OCI-LY7 (cell line): ENCODE measurements at regions not wholly inside any gene's neighbourhood (a gene's known extent, or its start where the extent isn't known, plus 50 kb on each side); places are given as distances from the start of the nearest gene placed in this dataset.

Source experiments
- BruUV-seq: library from RNA; stranded (reverse); fragments of 400-500 nt; replicated peaks from 2 replicates; lab custom pipeline; 2021; lab: Mats Ljungman, UMichigan
- CTCF ChIA-PET: fragments of 300-600 bp; sonication (Branson Sonifier 250); formaldehyde crosslinking; loops from one replicate; lab custom pipeline; 2022; ENCODE audit warnings: antibody characterized with exemption; ENCODE audit not compliant: unreplicated experiment; lab: Charles Lee
- POLR2A ChIA-PET: fragments of 300-600 bp; sonication (Branson Sonifier 250); formaldehyde crosslinking; loops from one replicate; lab custom pipeline; 2022; ENCODE audit warnings: antibody characterized with exemption; lab: Charles Lee
- DNase-seq: peaks from one replicate; pipeline ENCODE4 v3.0.0-alpha.2; 2015; ENCODE audit warnings: low spot score
- H2AFZ ChIP-seq: fragments of 200-600 bp; sonication (generic), shearing (Covaris generic); 2 replicates; pipeline ENCODE4 v1.6.1; 2014; ENCODE audit warnings: mild to moderate bottlenecking, antibody characterized with exemption, low read length, moderate library complexity
- H3K27ac ChIP-seq: fragments of 200-600 bp; sonication (generic); 2 replicates; pipeline ENCODE4 v1.5.1; 2014; ENCODE audit warnings: mixed run types, low read depth, mild to moderate bottlenecking, moderate library complexity, low read length, inconsistent platforms; ENCODE audit not compliant: poor library complexity, severe bottlenecking
- H3K36me3 ChIP-seq: fragments of 200-600 bp; sonication (generic); 2 replicates; pipeline ENCODE4 v1.6.1; 2014; ENCODE audit warnings: mild to moderate bottlenecking, antibody characterized with exemption, low read length, moderate library complexity, mixed read lengths; ENCODE audit not compliant: insufficient read depth
- H3K4me1 ChIP-seq: fragments of 200-600 bp; sonication (generic); 2 replicates; pipeline ENCODE4 v1.5.1; 2014; ENCODE audit warnings: mild to moderate bottlenecking, low read length; ENCODE audit not compliant: insufficient read depth, poor library complexity, severe bottlenecking
- H3K4me2 ChIP-seq: fragments of 200-600 bp; sonication (generic); 2 replicates; pipeline ENCODE4 v1.6.1; 2014; ENCODE audit warnings: mild to moderate bottlenecking, low read length
- H3K4me3 ChIP-seq: fragments of 200-600 bp; sonication (generic); 2 replicates; pipeline ENCODE4 v1.5.1; 2014; ENCODE audit warnings: mild to moderate bottlenecking, low read depth, low read length; ENCODE audit not compliant: poor library complexity, severe bottlenecking
- H3K79me2 ChIP-seq: fragments of 200-600 bp; sonication (generic); 2 replicates; pipeline ENCODE4 v1.6.1; 2016; ENCODE audit warnings: low read depth, mild to moderate bottlenecking, low read length, moderate library complexity, mixed read lengths; ENCODE audit not compliant: insufficient read depth
- H3K9me2 ChIP-seq: fragments of 200-600 bp; sonication (generic); 2 replicates; pipeline ENCODE4 v1.6.1; 2016; ENCODE audit warnings: mild to moderate bottlenecking, low read length, mixed read lengths; ENCODE audit not compliant: insufficient read depth
- H3K9me3 ChIP-seq: fragments of 200-600 bp; sonication (generic); 2 replicates; pipeline ENCODE4 v1.6.1; 2014; ENCODE audit warnings: mild to moderate bottlenecking, mixed run types, low read length, mixed read lengths
- H4K20me1 ChIP-seq: fragments of 200-600 bp; sonication (generic); 2 replicates; pipeline ENCODE4 v1.6.1; 2014; ENCODE audit warnings: mild to moderate bottlenecking, antibody characterized with exemption, low read length, moderate library complexity, mixed read lengths; ENCODE audit not compliant: insufficient read depth
- EZH2phosphoT487 ChIP-seq: fragments of 200-600 bp; sonication (generic); IDR thresholded peaks from 2 replicates; pipeline ENCODE4 v1.6.1; 2018; ENCODE audit warnings: low read depth, borderline replicate concordance, mild to moderate bottlenecking, mixed run types, antibody characterized with exemption, low read length, moderate library complexity, mixed read lengths
- intact Hi-C: fragments of 100-400 bp; cut with micrococcal nuclease; formaldehyde crosslinking; loops from one replicate; pipeline ENCODE4 v1.10.0; 2022; ENCODE audit not compliant: unreplicated experiment
- TF ChIP-seq, protein P1 (sequence below): fragments of 200-600 bp; sonication (generic); conservative IDR thresholded peaks from 2 replicates; pipeline ENCODE4 v1.5.1; 2014; ENCODE audit warnings: mild to moderate bottlenecking, antibody characterized with exemption, low read length, moderate library complexity, mixed read lengths

DNA sequence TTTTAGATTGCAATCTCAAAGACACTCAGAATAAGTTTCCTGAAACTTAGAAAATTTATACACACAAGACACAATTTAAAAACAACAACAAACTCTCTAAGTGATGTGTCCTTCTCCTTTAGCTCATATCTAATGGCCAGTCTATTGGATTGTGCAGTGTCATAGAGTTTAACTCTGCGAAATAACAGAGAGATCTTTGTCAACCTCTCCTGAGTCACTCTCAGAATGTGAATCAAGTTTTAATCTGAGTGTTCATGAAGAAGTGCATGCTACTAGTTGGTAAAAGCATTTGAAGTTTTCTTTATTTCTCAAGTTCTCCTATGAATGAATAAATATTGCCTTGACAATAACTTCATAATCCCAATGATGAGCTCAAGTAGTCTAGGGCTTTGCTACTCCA, 284.5 kb upstream of the DNAJC19 start:
- H3K79me2 ChIP-seq: no peaks in the 10 kb centered on the region
- BruUV-seq: no TSS peak
- ChIA-PET POLR2A (interaction anchor here (0.6 kb wide), 1 partner anchor 1547 kb away, joined by 7 read pairs; no protein-coding TSS in a partner anchor), CTCF (no interaction called here)
- no peak overlapping the region for H3K4me3 ChIP-seq
- H3K27ac ChIP-seq: no peak overlapping the region
- H3K4me2 ChIP-seq: no peak overlapping the region
- H3K4me1 ChIP-seq: no peaks in the 10 kb centered on the region
- intact Hi-C loops: no loop called here
- no peaks in the 10 kb centered on the region for H3K9me3 ChIP-seq
- no peaks in the 10 kb centered on the region for H4K20me1 ChIP-seq
- H3K9me2 ChIP-seq: no peaks in the 10 kb centered on the region
- no peak overlapping the region for H2AFZ ChIP-seq
- H3K36me3 ChIP-seq: no peaks in the 10 kb centered on the region
- TF ChIP-seq, protein P1, sequence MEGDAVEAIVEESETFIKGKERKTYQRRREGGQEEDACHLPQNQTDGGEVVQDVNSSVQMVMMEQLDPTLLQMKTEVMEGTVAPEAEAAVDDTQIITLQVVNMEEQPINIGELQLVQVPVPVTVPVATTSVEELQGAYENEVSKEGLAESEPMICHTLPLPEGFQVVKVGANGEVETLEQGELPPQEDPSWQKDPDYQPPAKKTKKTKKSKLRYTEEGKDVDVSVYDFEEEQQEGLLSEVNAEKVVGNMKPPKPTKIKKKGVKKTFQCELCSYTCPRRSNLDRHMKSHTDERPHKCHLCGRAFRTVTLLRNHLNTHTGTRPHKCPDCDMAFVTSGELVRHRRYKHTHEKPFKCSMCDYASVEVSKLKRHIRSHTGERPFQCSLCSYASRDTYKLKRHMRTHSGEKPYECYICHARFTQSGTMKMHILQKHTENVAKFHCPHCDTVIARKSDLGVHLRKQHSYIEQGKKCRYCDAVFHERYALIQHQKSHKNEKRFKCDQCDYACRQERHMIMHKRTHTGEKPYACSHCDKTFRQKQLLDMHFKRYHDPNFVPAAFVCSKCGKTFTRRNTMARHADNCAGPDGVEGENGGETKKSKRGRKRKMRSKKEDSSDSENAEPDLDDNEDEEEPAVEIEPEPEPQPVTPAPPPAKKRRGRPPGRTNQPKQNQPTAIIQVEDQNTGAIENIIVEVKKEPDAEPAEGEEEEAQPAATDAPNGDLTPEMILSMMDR: no peak
- no peak for TF ChIP-seq EZH2phosphoT487
- DNase-seq: no peak

DNA sequence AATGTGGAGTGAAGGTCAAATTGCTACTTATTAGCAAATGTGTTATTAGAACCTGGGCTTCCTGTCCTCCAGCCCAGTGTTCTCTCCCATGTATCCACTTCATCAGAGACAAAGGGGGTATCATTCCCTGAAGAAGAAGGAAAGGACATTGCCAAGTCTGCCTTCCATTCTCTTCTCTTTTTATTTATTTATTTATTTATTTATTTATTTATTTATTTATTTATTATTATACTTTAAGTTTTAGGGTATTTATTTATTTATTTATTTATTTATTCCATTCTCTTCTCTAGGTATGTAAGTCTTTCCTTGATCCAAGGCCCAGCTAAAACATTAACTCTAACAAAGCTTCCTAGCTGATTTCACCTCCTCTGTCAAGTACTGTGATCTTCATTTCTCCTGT, 277.8 kb upstream of the DNAJC19 start:
- H2AFZ ChIP-seq: no peak overlapping the region
- no peak overlapping the region for H3K4me2 ChIP-seq
- DNase-seq: no peak
- H3K27ac ChIP-seq: no peak overlapping the region
- no TSS peak for BruUV-seq
- H4K20me1 ChIP-seq: no peaks in the 10 kb centered on the region
- H3K4me1 ChIP-seq: no peaks in the 10 kb centered on the region
- no peaks in the 10 kb centered on the region for H3K79me2 ChIP-seq
- CTCF ChIA-PET: no interaction called here
- TF ChIP-seq, protein P1: no peak
- TF ChIP-seq EZH2phosphoT487: no peak
- no peaks in the 10 kb centered on the region for H3K36me3 ChIP-seq
- no peaks in the 10 kb centered on the region for H3K9me3 ChIP-seq
- intact Hi-C loops: no loop called here
- POLR2A ChIA-PET: no interaction called here
- H3K9me2 ChIP-seq: no peaks in the 10 kb centered on the region
- H3K4me3 ChIP-seq: no peak overlapping the region

DNA sequence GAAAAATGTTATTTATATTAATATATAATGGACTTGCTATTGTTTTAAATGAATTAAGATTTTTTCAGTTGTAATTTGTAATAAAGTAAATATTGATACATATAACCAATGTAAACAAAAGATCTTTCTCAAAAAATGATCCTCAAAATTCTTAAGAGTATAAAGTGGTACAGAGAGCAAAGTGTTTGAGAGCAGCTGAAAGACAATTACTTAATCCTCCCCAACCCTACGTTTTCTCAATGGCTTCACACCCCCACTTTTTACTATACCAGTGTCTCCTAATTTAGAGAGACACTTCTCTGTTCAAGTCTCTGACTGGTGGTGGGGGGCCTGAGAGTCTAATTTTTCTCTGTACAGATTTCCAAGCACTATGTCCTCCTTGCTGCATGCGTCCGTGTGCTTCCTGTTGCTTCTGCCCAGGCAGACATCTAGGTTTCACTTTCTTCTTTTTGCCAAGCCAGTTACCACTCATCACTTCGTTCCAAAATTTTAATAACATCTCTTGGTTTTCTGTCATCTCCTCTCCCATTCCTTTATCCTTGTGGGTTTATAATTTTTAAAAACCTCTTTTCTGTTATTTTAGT, 276.3 kb upstream of the DNAJC19 start:
- DNase-seq: peak; percentile 16
- H3K4me3 ChIP-seq: peak overlapping the region; percentile 32
- no peaks in the 10 kb centered on the region for H3K9me2 ChIP-seq
- no peak overlapping the region for H3K27ac ChIP-seq
- H3K9me3 ChIP-seq: no peaks in the 10 kb centered on the region
- BruUV-seq: no TSS peak
- no peak for TF ChIP-seq EZH2phosphoT487
- TF ChIP-seq, protein P1: no peak
- peak overlapping the region; percentile 49 for H2AFZ ChIP-seq
- no peaks in the 10 kb centered on the region for H3K4me1 ChIP-seq
- ChIA-PET POLR2A (no interaction called here), CTCF (no interaction called here)
- H3K79me2 ChIP-seq: no peaks in the 10 kb centered on the region
- H4K20me1 ChIP-seq: no peaks in the 10 kb centered on the region
- H3K36me3 ChIP-seq: no peaks in the 10 kb centered on the region
- intact Hi-C loops: no loop called here
- peak overlapping the region; percentile 60 for H3K4me2 ChIP-seq
